Neural progenitor cell (in vitro differentiated cells): ENCODE measurements at regions not wholly inside any gene's neighbourhood (a gene's known extent, or its start where the extent isn't known, plus 50 kb on each side); places are given as distances from the start of the nearest gene placed in this dataset.
A peak's percentile ranks its signal among the peaks of the same experiment; 100 is the strongest.
"Not testable (repeated sequence)": the region's sequence is repeated elsewhere in the genome, so short reads cannot be mapped to it uniquely, and the experiment has no call there.

Experiments used
- DNase-seq: peaks from one replicate; pipeline ENCODE4 v3.0.0-alpha.2; 2016; ENCODE audit warnings: low spot score
- H2AFZ ChIP-seq: fragments of 200-600 bp; sonication (generic); replicated peaks from 2 replicates; pipeline ENCODE4 v1.6.1; 2016; ENCODE audit warnings: antibody characterized with exemption
- H3F3A ChIP-seq: fragments of 200-600 bp; sonication (generic); 2 replicates; pipeline ENCODE4 v1.6.1; 2016; ENCODE audit warnings: antibody characterized with exemption, low read depth
- H3K27ac ChIP-seq: fragments of 200-600 bp; sonication (generic); 2 replicates; pipeline ENCODE4 v1.5.1; 2016; ENCODE audit warnings: mild to moderate bottlenecking
- H3K27me3 ChIP-seq: fragments of 200-600 bp; sonication (generic); 2 replicates; pipeline ENCODE4 v1.6.1; 2016; ENCODE audit warnings: mild to moderate bottlenecking, moderate library complexity
- H3K36me3 ChIP-seq: fragments of 200-600 bp; sonication (generic); 2 replicates; pipeline ENCODE4 v1.5.1; 2016
- H3K4me1 ChIP-seq: fragments of 200-600 bp; sonication (generic); 2 replicates; pipeline ENCODE4 v1.6.1; 2016; ENCODE audit warnings: mixed run types
- H3K4me2 ChIP-seq: fragments of 200-600 bp; sonication (generic); 2 replicates; pipeline ENCODE4 v1.6.1; 2016
- H3K4me3 ChIP-seq: fragments of 200-600 bp; sonication (generic); 2 replicates; pipeline ENCODE4 v1.5.1; 2016
- H3K79me2 ChIP-seq: fragments of 200-600 bp; sonication (generic); 2 replicates; pipeline ENCODE4 v1.6.1; 2016; ENCODE audit warnings: low read depth
- H3K9ac ChIP-seq: fragments of 200-600 bp; sonication (generic); 2 replicates; pipeline ENCODE4 v1.6.1; 2016
- H3K9me3 ChIP-seq: fragments of 200-600 bp; sonication (generic); 2 replicates; pipeline ENCODE4 v1.5.1; 2016; ENCODE audit warnings: low read depth
- H4K20me1 ChIP-seq: fragments of 200-600 bp; sonication (generic); 2 replicates; pipeline ENCODE4 v1.6.1; 2016; ENCODE audit warnings: low read depth
- H3K27ac Mint-ChIP-seq: 3 replicates; pipeline ENCODE4 v1.8.0; 2021; ENCODE audit warnings: mixed read lengths
- H3K27me3 Mint-ChIP-seq: 2 replicates; pipeline ENCODE4 v1.8.0; 2022; ENCODE audit warnings: low read depth, mild to moderate bottlenecking, inconsistent platforms, moderate library complexity, mixed read lengths; ENCODE audit not compliant: insufficient read depth
- H3K36me3 Mint-ChIP-seq: 3 replicates; pipeline ENCODE4 v1.8.0; 2021; ENCODE audit warnings: mixed read lengths
- H3K4me1 Mint-ChIP-seq: 3 replicates; pipeline ENCODE4 v1.8.0; 2021; ENCODE audit warnings: mixed read lengths
- H3K4me3 Mint-ChIP-seq: 3 replicates; pipeline ENCODE4 v1.8.0; 2021; ENCODE audit warnings: mild to moderate bottlenecking, moderate library complexity, mixed read lengths
- H3K9me3 Mint-ChIP-seq: 3 replicates; pipeline ENCODE4 v1.8.0; 2020; ENCODE audit warnings: mixed read lengths
- EZH2 ChIP-seq: fragments of 200-600 bp; sonication (generic); IDR thresholded peaks from 2 replicates; pipeline ENCODE4 v1.6.1; 2017; ENCODE audit warnings: antibody characterized with exemption, mild to moderate bottlenecking, moderate library complexity
- EZH2phosphoT487 ChIP-seq: fragments of 200-600 bp; sonication (generic); IDR thresholded peaks from 2 replicates; pipeline ENCODE4 v1.6.1; 2017; ENCODE audit warnings: antibody characterized with exemption
- TF ChIP-seq, protein P1 (sequence below): fragments of 200-600 bp; sonication (generic); IDR thresholded peaks from 2 replicates; pipeline ENCODE4 v1.5.1; 2017; ENCODE audit warnings: antibody characterized with exemption, mild to moderate bottlenecking

DNA sequence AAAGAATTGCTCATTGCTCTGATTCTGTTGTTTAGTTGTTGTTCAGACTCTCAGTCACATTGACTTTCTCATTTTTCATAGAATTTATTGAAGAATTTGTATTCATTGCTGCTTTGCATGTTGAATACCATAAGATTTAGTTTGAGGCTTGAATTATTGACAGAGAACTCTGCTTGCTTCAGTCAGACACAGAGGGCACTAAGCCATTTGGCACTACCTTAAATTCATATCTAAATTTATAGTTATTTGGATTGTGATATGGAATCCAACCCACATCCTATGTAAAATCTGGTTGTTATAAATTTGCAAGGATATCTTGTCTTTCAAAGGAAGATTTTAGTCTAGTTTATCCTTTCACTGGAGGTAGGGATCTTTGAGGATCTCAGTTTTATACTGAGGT, 1748.6 kb downstream of the BRINP3 start:
- Histone ChIP-seq H3K9ac (no peak overlapping the region), H3K9me3 (no peaks in the 10 kb centered on the region), H3K4me1 (no peaks in the 10 kb centered on the region), H3K27ac (no peak overlapping the region), H3K79me2 (no peaks in the 10 kb centered on the region), H3F3A (no peaks in the 10 kb centered on the region), H3K27me3 (no peaks in the 10 kb centered on the region), H3K4me2 (no peak overlapping the region), H3K36me3 (no peaks in the 10 kb centered on the region), H4K20me1 (no peaks in the 10 kb centered on the region), H3K4me3 (no peak overlapping the region), H2AFZ (no peak overlapping the region)
- DNase-seq, result no peak
- no peak overlapping the region for H3K4me3 Mint-ChIP-seq
- no peaks in the 10 kb centered on the region for H3K9me3 Mint-ChIP-seq
- H3K36me3 Mint-ChIP-seq, result no peaks in the 10 kb centered on the region
- peaks cover 4% of the 10 kb centered on the region for H3K4me1 Mint-ChIP-seq
- no peak for TF ChIP-seq EZH2
- TF ChIP-seq, protein P1, sequence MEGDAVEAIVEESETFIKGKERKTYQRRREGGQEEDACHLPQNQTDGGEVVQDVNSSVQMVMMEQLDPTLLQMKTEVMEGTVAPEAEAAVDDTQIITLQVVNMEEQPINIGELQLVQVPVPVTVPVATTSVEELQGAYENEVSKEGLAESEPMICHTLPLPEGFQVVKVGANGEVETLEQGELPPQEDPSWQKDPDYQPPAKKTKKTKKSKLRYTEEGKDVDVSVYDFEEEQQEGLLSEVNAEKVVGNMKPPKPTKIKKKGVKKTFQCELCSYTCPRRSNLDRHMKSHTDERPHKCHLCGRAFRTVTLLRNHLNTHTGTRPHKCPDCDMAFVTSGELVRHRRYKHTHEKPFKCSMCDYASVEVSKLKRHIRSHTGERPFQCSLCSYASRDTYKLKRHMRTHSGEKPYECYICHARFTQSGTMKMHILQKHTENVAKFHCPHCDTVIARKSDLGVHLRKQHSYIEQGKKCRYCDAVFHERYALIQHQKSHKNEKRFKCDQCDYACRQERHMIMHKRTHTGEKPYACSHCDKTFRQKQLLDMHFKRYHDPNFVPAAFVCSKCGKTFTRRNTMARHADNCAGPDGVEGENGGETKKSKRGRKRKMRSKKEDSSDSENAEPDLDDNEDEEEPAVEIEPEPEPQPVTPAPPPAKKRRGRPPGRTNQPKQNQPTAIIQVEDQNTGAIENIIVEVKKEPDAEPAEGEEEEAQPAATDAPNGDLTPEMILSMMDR, result no peak
- TF ChIP-seq EZH2phosphoT487, result no peak
- H3K27me3 Mint-ChIP-seq, result no peaks in the 10 kb centered on the region
- no peak overlapping the region for H3K27ac Mint-ChIP-seq

DNA sequence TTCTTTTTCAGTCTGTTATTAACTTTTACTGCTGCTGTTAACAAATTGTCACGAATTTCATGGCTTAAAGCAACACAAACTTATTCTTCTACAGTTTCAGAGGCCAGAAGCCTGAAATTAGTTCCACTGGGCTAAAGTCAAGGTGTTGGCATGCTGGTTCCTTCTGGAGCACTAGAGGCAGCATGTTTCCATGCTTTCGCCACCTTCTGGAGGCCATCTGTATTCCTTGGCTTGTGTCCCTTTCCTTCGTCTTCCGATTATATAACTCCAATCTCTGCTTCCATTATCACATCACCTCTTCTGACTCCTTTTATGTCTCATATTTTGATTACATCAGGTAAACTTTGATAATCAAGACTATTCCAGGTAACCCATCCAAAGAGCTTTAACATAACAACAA, 1742.1 kb downstream of the BRINP3 start:
- no peak overlapping the region for H3K27ac Mint-ChIP-seq
- H3K36me3 Mint-ChIP-seq, result no peaks in the 10 kb centered on the region
- TF ChIP-seq EZH2, result no peak
- TF ChIP-seq, protein P1, result peak; percentile 27
- no peak overlapping the region for H3K4me3 Mint-ChIP-seq
- Histone ChIP-seq H3K4me2 (no peak overlapping the region), H3F3A (no peaks in the 10 kb centered on the region), H3K4me3 (no peak overlapping the region), H2AFZ (no peak overlapping the region), H3K79me2 (no peaks in the 10 kb centered on the region), H4K20me1 (no peaks in the 10 kb centered on the region), H3K9ac (no peak overlapping the region), H3K9me3 (no peaks in the 10 kb centered on the region), H3K36me3 (no peaks in the 10 kb centered on the region), H3K27ac (no peak overlapping the region), H3K4me1 (no peaks in the 10 kb centered on the region), H3K27me3 (no peaks in the 10 kb centered on the region)
- peak; percentile 11 for DNase-seq
- H3K27me3 Mint-ChIP-seq, result no peaks in the 10 kb centered on the region
- H3K9me3 Mint-ChIP-seq, result no peaks in the 10 kb centered on the region
- peaks cover 4% of the 10 kb centered on the region for H3K4me1 Mint-ChIP-seq

DNA sequence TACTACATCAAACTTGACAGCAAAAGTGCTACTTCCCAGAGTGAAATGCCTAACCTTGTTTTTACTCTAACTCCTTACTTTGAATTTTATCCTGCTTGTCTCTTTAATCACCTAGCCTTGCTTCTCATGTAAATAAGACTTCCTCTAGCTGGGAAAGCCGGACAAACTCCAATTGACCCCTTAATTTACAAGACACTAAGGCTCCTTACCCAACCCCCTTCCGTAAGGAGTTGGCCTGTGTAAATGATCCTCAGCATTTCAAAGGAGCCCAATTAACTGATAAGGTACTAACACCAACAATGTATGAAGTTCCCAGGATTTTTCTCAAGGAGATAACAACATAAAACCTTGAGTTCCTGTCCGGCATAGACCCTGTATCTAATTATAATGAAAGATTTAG, 1728.4 kb downstream of the BRINP3 start:
- H3K27ac Mint-ChIP-seq, H3K79me2 ChIP-seq, H3K4me1 ChIP-seq, H3K9me3 Mint-ChIP-seq, H3K9ac ChIP-seq, H3K27me3 Mint-ChIP-seq, H3K4me3 Mint-ChIP-seq, H3K4me2 ChIP-seq, H4K20me1 ChIP-seq, H3K4me1 Mint-ChIP-seq, H3K27me3 ChIP-seq, H3K36me3 ChIP-seq, H3K27ac ChIP-seq, H2AFZ ChIP-seq, H3K36me3 Mint-ChIP-seq, H3K4me3 ChIP-seq, H3K9me3 ChIP-seq, DNase-seq, H3F3A ChIP-seq: not testable (repeated sequence)

DNA sequence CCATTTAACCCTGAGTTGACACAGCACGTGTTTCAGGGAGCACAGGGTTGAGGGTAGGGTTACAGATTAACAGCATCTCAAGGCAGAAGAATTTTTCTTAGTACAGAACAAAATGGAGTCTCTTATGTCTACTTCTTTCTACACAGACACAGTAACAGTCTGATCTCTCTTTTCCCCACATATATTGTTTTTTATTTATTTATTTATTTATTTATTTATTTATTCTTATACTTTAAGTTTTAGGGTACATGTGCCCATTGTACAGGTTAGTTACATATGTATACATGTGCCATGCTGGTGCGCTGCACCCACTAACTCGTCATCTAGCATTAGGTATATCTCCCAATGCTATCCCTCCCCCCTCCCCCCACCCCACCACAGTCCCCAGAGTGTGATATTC, 1725.6 kb downstream of the BRINP3 start:
- H4K20me1 ChIP-seq, H3K9me3 ChIP-seq, H3K27ac Mint-ChIP-seq, H3K9me3 Mint-ChIP-seq, H3K27me3 ChIP-seq, H3K79me2 ChIP-seq, H3K36me3 ChIP-seq, H3K4me1 Mint-ChIP-seq, H3K4me3 ChIP-seq, DNase-seq, H3K36me3 Mint-ChIP-seq, H3F3A ChIP-seq, H3K4me1 ChIP-seq, H3K9ac ChIP-seq, H3K4me2 ChIP-seq, H3K27ac ChIP-seq, H3K4me3 Mint-ChIP-seq, H3K27me3 Mint-ChIP-seq, H2AFZ ChIP-seq: not testable (repeated sequence)

DNA sequence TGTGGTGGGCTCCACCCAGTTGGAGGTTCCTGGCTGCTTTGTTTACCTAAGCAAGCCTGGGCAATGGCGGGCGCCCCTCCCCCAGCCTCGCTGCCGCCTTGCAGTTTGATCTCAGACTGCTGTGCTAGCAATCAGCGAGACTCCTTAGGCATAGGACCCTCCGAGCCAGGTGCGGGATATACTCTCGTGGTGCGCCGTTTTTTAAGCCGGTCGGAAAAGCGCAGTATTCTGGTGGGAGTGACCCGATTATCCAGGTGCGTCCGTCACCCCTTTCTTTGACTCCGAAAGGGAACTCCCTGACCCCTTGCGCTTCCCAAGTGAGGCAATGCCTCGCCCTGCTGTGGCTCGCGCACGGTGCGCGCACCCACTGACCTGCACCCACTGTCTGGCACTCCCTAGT, 1719.9 kb downstream of the BRINP3 start:
- not testable (repeated sequence) for H3K27me3 Mint-ChIP-seq, H3K4me3 Mint-ChIP-seq, H3K4me1 Mint-ChIP-seq, H3F3A ChIP-seq, DNase-seq, H3K4me1 ChIP-seq, H3K79me2 ChIP-seq, H2AFZ ChIP-seq, H4K20me1 ChIP-seq, H3K9me3 Mint-ChIP-seq, H3K27me3 ChIP-seq, H3K9me3 ChIP-seq, H3K9ac ChIP-seq, H3K4me2 ChIP-seq, H3K27ac Mint-ChIP-seq, H3K36me3 ChIP-seq, H3K36me3 Mint-ChIP-seq, H3K27ac ChIP-seq
- H3K4me3 ChIP-seq, result peak overlapping the region; percentile 13
